Neural cell (in vitro differentiated cells): ENCODE measurements at regions not wholly inside any gene's neighbourhood (a gene's known extent, or its start where the extent isn't known, plus 50 kb on each side); places are given as distances from the start of the nearest gene placed in this dataset.

Source experiments
- H2AFZ ChIP-seq: fragments of 200-600, 300-800 bp; sonication (generic), shearing (Covaris generic); 2 replicates; pipeline ENCODE4 v1.6.0; 2014; ENCODE audit warnings: low read depth, mild to moderate bottlenecking, antibody characterized with exemption, low read length, moderate library complexity
- H3F3A ChIP-seq: fragments of 200-600 bp; shearing (Covaris generic); 2 replicates; pipeline ENCODE4 v1.6.1; 2016; ENCODE audit warnings: mild to moderate bottlenecking, moderate library complexity, mixed read lengths, antibody characterized with exemption, low read length; ENCODE audit not compliant: insufficient read depth, poor library complexity, severe bottlenecking
- H3K27ac ChIP-seq: fragments of 200-600, 300-800 bp; sonication (generic), shearing (Covaris generic); 2 replicates; pipeline ENCODE4 v1.5.1; 2014; ENCODE audit warnings: mild to moderate bottlenecking, low read length, moderate library complexity
- H3K27me3 ChIP-seq: fragments of 300-800, 200-600 bp; sonication (generic), shearing (Covaris generic); 2 replicates; pipeline ENCODE4 v1.6.0; 2014; ENCODE audit warnings: mild to moderate bottlenecking, low read depth, low read length, moderate library complexity; ENCODE audit not compliant: insufficient read depth
- H3K36me3 ChIP-seq: fragments of 300-800, 200-600 bp; sonication (generic), shearing (Covaris generic); 2 replicates; pipeline ENCODE4 v1.5.1; 2014; ENCODE audit warnings: mild to moderate bottlenecking, antibody characterized with exemption, low read length, moderate library complexity; ENCODE audit not compliant: insufficient read depth
- H3K4me2 ChIP-seq: fragments of 300-800, 200-600 bp; sonication (generic), shearing (Covaris generic); 2 replicates; pipeline ENCODE4 v1.6.0; 2014; ENCODE audit warnings: mild to moderate bottlenecking, low read length
- H3K4me3 ChIP-seq: fragments of 300-800, 200-600 bp; sonication (generic), shearing (Covaris generic); 2 replicates; pipeline ENCODE4 v1.5.1; 2014; ENCODE audit warnings: mild to moderate bottlenecking, low read length, moderate library complexity
- H3K79me2 ChIP-seq: fragments of 200-600 bp; shearing (Covaris generic); replicated peaks from 2 replicates; pipeline ENCODE4 v1.6.0; 2014; ENCODE audit warnings: mild to moderate bottlenecking, low read length, moderate library complexity; ENCODE audit not compliant: insufficient read depth
- H3K9ac ChIP-seq: fragments of 300-800, 200-600 bp; sonication (generic), shearing (Covaris generic); 2 replicates; pipeline ENCODE4 v1.6.1; 2016; ENCODE audit warnings: mild to moderate bottlenecking, low read length, mixed read lengths
- H3K9me2 ChIP-seq: fragments of 200-600 bp; shearing (Covaris generic); 2 replicates; pipeline ENCODE4 v1.6.1; 2016; ENCODE audit warnings: mild to moderate bottlenecking, low read length, mixed read lengths; ENCODE audit not compliant: insufficient read depth
- H3K9me3 ChIP-seq: fragments of 200-600, 300-800 bp; sonication (generic), shearing (Covaris generic); 2 replicates; pipeline ENCODE4 v1.6.1; 2016; ENCODE audit warnings: mild to moderate bottlenecking, mixed run types, low read length, moderate library complexity, mixed read lengths
- H4K20me1 ChIP-seq: fragments of 200-600 bp; shearing (Covaris generic); 2 replicates; pipeline ENCODE4 v1.6.1; 2016; ENCODE audit warnings: mild to moderate bottlenecking, mixed run types; ENCODE audit not compliant: insufficient read depth
- EP300 ChIP-seq: fragments of 450-650 bp; conservative IDR thresholded peaks from 2 replicates; pipeline ENCODE4 v1.6.1; 2014; ENCODE audit warnings: antibody characterized with exemption, mild to moderate bottlenecking, moderate library complexity; ENCODE audit not compliant: poor library complexity, severe bottlenecking
- EZH2 ChIP-seq: fragments of 200-600, 300-800 bp; shearing (Covaris generic), sonication (generic); IDR thresholded peaks from 2 replicates; pipeline ENCODE4 v1.6.1; 2014; ENCODE audit warnings: antibody characterized with exemption, low read length, borderline replicate concordance, mild to moderate bottlenecking; ENCODE audit not compliant: insufficient read depth, poor library complexity, severe bottlenecking
- MXI1 ChIP-seq: fragments of 450-650 bp; conservative IDR thresholded peaks from 2 replicates; pipeline ENCODE4 v1.6.1; 2014; ENCODE audit warnings: antibody characterized with exemption, mild to moderate bottlenecking; ENCODE audit not compliant: poor library complexity, severe bottlenecking
- POLR2AphosphoS5 ChIP-seq: IDR thresholded peaks from 2 replicates; pipeline ENCODE4 v1.6.1; 2012
- RAD21 ChIP-seq: fragments of 450-650 bp; conservative IDR thresholded peaks from 2 replicates; pipeline ENCODE4 v1.6.1; 2014; ENCODE audit warnings: antibody characterized with exemption, mild to moderate bottlenecking, moderate library complexity
- SMC3 ChIP-seq: fragments of 450-650 bp; conservative IDR thresholded peaks from 2 replicates; pipeline ENCODE4 v1.6.1; 2014; ENCODE audit warnings: antibody characterized with exemption, mild to moderate bottlenecking, moderate library complexity; ENCODE audit not compliant: poor library complexity
- TAF1 ChIP-seq: IDR thresholded peaks from 2 replicates; pipeline ENCODE4 v1.6.1; 2012; ENCODE audit warnings: low read depth
- TF ChIP-seq, protein P1 (sequence below): fragments of 450-650 bp; IDR thresholded peaks from 2 replicates; pipeline ENCODE4 v1.5.1; 2014; ENCODE audit warnings: antibody characterized with exemption, mild to moderate bottlenecking, moderate library complexity; ENCODE audit not compliant: poor library complexity, severe bottlenecking
- TF ChIP-seq, protein P2 (sequence below): IDR thresholded peaks from 2 replicates; pipeline ENCODE4 v1.6.1; 2012; ENCODE audit warnings: borderline replicate concordance

DNA sequence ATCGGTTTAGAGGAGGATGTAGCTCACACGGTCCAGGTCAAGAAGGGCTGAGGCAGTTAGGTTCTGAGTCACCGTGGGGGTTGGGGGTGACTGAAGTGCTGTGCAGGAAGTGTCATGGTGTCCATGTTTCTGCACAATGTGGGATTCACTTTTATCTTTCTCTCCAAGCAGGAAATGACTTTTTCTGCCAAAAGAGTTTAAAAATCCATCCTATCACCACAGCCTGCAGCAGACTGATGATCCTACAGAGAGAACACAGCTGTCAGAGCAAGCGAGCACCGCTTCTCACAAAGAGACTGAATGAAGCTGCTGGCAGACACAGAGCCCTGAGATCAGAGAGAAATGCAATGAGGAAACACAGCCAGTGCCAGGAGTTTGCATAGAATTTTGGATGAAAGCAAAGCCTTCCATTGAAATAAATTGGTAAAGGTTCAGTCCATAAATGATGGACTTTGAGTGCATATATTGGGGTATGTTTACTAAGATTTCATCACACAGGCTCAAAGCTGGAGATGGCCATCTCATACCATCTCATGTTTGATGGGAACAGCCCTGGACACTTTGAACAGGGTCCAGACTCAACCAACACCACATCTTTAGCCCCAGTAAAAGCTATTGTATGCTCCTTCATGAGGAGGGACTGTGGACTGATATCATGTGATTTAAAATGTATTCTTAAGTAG, 213.9 kb upstream of the FBXL7 start:
- Histone ChIP-seq H3K79me2 (no peaks in the 10 kb centered on the region), H3F3A (no peaks in the 10 kb centered on the region), H3K4me2 (no peak overlapping the region), H3K9me2 (no peaks in the 10 kb centered on the region), H3K9me3 (no peaks in the 10 kb centered on the region), H3K27ac (no peak overlapping the region), H2AFZ (no peak overlapping the region), H3K4me3 (no peak overlapping the region), H3K27me3 (no peaks in the 10 kb centered on the region), H3K36me3 (no peaks in the 10 kb centered on the region), H3K9ac (no peak overlapping the region), H4K20me1 (no peaks in the 10 kb centered on the region)
- no peak for TF ChIP-seq POLR2AphosphoS5
- TF ChIP-seq EZH2, result no peak
- no peak for TF ChIP-seq SMC3
- TF ChIP-seq, protein P1, sequence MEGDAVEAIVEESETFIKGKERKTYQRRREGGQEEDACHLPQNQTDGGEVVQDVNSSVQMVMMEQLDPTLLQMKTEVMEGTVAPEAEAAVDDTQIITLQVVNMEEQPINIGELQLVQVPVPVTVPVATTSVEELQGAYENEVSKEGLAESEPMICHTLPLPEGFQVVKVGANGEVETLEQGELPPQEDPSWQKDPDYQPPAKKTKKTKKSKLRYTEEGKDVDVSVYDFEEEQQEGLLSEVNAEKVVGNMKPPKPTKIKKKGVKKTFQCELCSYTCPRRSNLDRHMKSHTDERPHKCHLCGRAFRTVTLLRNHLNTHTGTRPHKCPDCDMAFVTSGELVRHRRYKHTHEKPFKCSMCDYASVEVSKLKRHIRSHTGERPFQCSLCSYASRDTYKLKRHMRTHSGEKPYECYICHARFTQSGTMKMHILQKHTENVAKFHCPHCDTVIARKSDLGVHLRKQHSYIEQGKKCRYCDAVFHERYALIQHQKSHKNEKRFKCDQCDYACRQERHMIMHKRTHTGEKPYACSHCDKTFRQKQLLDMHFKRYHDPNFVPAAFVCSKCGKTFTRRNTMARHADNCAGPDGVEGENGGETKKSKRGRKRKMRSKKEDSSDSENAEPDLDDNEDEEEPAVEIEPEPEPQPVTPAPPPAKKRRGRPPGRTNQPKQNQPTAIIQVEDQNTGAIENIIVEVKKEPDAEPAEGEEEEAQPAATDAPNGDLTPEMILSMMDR, result no peak
- TF ChIP-seq EP300, result no peak
- TF ChIP-seq MXI1, result no peak
- TF ChIP-seq, protein P2, sequence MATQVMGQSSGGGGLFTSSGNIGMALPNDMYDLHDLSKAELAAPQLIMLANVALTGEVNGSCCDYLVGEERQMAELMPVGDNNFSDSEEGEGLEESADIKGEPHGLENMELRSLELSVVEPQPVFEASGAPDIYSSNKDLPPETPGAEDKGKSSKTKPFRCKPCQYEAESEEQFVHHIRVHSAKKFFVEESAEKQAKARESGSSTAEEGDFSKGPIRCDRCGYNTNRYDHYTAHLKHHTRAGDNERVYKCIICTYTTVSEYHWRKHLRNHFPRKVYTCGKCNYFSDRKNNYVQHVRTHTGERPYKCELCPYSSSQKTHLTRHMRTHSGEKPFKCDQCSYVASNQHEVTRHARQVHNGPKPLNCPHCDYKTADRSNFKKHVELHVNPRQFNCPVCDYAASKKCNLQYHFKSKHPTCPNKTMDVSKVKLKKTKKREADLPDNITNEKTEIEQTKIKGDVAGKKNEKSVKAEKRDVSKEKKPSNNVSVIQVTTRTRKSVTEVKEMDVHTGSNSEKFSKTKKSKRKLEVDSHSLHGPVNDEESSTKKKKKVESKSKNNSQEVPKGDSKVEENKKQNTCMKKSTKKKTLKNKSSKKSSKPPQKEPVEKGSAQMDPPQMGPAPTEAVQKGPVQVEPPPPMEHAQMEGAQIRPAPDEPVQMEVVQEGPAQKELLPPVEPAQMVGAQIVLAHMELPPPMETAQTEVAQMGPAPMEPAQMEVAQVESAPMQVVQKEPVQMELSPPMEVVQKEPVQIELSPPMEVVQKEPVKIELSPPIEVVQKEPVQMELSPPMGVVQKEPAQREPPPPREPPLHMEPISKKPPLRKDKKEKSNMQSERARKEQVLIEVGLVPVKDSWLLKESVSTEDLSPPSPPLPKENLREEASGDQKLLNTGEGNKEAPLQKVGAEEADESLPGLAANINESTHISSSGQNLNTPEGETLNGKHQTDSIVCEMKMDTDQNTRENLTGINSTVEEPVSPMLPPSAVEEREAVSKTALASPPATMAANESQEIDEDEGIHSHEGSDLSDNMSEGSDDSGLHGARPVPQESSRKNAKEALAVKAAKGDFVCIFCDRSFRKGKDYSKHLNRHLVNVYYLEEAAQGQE, result no peak
- no peak for TF ChIP-seq TAF1
- no peak for TF ChIP-seq RAD21

- no peak overlapping the region for H3K4me2 ChIP-seq
- H3K36me3 ChIP-seq, result no peaks in the 10 kb centered on the region
- H3K9ac ChIP-seq, result no peak overlapping the region
- TF ChIP-seq, protein P1, result no peak
- TF ChIP-seq POLR2AphosphoS5, result no peak
- no peak for TF ChIP-seq EZH2
- TF ChIP-seq MXI1, result no peak
- TF ChIP-seq EP300, result no peak
- no peak for TF ChIP-seq TAF1
- TF ChIP-seq, protein P2, result no peak
- no peak for TF ChIP-seq RAD21
- TF ChIP-seq SMC3, result no peak
- H3K9me2 ChIP-seq, result no peaks in the 10 kb centered on the region
- H3K27me3 ChIP-seq, result no peaks in the 10 kb centered on the region
- no peak overlapping the region for H3K4me3 ChIP-seq
- H3K27ac ChIP-seq, result no peak overlapping the region
- H3K9me3 ChIP-seq, result no peaks in the 10 kb centered on the region
- no peaks in the 10 kb centered on the region for H3F3A ChIP-seq
- no peak overlapping the region for H2AFZ ChIP-seq
- no peaks in the 10 kb centered on the region for H3K79me2 ChIP-seq
- no peaks in the 10 kb centered on the region for H4K20me1 ChIP-seq
Measured at GRCh38 chr5:15284706-15285105, 215.3 kb upstream of the FBXL7 start.
